Naive thymus-derived CD8-positive, alpha-beta T cell (primary cell): ENCODE measurements at regions not wholly inside any gene's neighbourhood (a gene's known extent, or its start where the extent isn't known, plus 50 kb on each side); places are given as distances from the start of the nearest gene placed in this dataset.

Source experiments
- ATAC-seq, 2 donors: fragments of 150-1000 bp; cut with Tn5 transposase in 1 of 2; sonication (Bioruptor Pico), chemical (Tn5 transposase) in 1 of 2; 1 replicate in 1 of 2; 2 replicates in 1 of 2; pipeline ENCODE4 v1.10.0; 2021; ENCODE audit warnings: mild to moderate bottlenecking in 2 of 2, moderate library complexity in 2 of 2
- POLR2A ChIA-PET: fragments of 350-600 bp; sonication (Branson Sonifier 250); formaldehyde crosslinking; loops from one replicate; lab custom pipeline; 2021; ENCODE audit warnings: antibody characterized with exemption; lab: Charles Lee
- DNase-seq, 10 donors: peaks; one replicate each; pipeline versions ENCODE4 v3.0.0 to v3.0.0-alpha.2; 2020 to 2022
- H3K27ac Mint-ChIP-seq, 10 donors: one replicate each; pipeline ENCODE4 v1.8.0; 2020 to 2022; ENCODE audit warnings: mild to moderate bottlenecking in 10 of 10, mixed read lengths in 10 of 10, moderate library complexity in 4 of 10, inconsistent platforms in 1 of 10
- H3K27me3 Mint-ChIP-seq, 5 donors: one replicate each; pipeline ENCODE4 v1.8.0; 2021 to 2022; ENCODE audit warnings: mixed read lengths in 5 of 5
- H3K36me3 Mint-ChIP-seq, 3 donors: one replicate each; pipeline ENCODE4 v1.8.0; 2020 to 2022; ENCODE audit warnings: mixed read lengths in 3 of 3, mild to moderate bottlenecking in 2 of 3, inconsistent platforms in 1 of 3
- H3K4me1 Mint-ChIP-seq, 4 donors: one replicate each; pipeline ENCODE4 v1.8.0; 2021 to 2022; ENCODE audit warnings: mixed read lengths in 4 of 4
- H3K4me3 Mint-ChIP-seq, 10 donors: one replicate each; pipeline ENCODE4 v1.8.0; 2020 to 2022; ENCODE audit warnings: mild to moderate bottlenecking in 10 of 10, mixed read lengths in 10 of 10, moderate library complexity in 6 of 10, inconsistent platforms in 1 of 10
- H3K9me3 Mint-ChIP-seq, 9 donors: one replicate each; pipeline ENCODE4 v1.8.0; 2020 to 2022; ENCODE audit warnings: mixed read lengths in 9 of 9, mild to moderate bottlenecking in 3 of 9, inconsistent platforms in 1 of 9, moderate library complexity in 1 of 9

DNA sequence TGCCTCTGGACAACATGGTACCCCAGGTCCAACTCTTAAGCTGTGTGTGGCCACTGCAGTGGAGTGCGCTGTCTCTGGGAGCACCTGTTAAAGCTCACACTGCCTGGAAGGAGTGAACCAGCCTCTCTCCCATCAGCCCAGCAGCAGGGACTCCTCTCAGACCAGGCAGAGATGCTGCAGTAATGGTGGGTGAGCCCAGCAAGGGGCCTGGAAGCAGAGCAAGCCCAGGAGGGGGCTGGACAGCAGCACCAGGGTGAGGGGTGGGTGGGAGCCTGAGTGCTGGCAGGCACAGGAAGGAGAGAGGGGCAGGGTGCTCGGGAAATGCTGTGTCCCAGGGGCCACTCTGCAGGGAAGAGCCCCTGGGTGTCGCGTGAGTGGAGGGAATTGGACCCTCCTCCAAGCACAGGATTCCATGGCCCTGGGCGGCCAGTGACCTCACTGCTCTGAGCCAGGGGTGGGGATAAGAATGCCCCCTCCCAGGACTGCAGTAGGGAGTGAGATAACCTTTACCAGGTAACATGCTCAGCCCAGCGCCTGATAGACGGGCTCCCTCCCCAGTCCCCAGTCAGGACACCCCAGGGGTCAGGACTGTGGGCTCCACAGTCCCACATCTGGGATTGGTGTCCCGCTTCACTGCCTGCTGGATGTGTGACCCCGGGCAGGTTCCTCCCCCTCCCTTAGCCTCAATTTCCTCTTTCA is 313.1 kb downstream of the MATN1 start:
- POLR2A ChIA-PET: no interaction called here
- Mint-ChIP-seq H3K36me3 (no peaks in the 10 kb centered on the region), H3K9me3 (no peaks in the 10 kb centered on the region), H3K27ac (no peak overlapping the region), H3K4me1 (peaks cover 0 to 2% (median 0%) of the 10 kb centered on the region in 4 donors), H3K4me3 (no peak overlapping the region), H3K27me3 (peaks cover 5 to 37% (median 16%) of the 10 kb centered on the region in 5 donors)
- DNase-seq (peak in 1 of 10 donors; percentile 12), ATAC-seq (no peak)

DNA sequence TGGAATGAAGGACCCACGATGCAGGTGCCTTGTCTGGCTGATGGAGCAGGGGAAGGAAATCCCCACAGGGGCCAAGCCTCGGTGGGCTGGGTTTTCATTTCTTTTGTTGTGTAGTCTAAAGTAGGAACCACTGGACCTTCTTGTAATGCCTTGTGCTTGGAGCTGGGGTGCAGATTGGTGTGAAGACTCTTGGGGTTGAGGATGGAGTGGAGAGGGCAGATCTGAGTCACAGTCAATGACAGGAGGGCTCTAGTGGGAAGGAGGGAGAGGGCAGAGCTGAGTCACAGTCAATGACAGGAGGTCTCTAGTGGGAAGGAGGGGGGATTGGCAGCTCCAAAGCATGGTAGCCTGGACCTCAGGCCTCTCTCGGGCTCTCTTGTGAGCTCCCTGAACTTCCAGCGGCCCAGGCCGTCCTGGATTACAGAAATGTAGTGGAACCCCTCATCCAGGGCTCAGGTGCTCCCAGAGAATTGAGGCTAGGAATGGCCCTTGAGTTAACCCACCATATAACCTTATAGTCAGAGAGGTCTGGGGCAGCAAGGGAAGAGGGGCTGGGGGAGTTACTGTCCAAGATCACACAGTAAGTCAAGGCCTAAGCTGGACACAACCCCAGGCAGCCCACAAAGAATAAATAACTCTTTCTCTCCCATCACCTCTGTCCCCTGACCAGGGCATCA is 313.8 kb downstream of the MATN1 start:
- POLR2A ChIA-PET: no interaction called here
- peak in 1 of 10 donors; percentile 6 for DNase-seq
- Mint-ChIP-seq H3K4me1 (peaks cover 0 to 2% (median 0%) of the 10 kb centered on the region in 4 donors), H3K9me3 (no peaks in the 10 kb centered on the region), H3K4me3 (no peak overlapping the region), H3K27me3 (peaks cover 5 to 36% (median 18%) of the 10 kb centered on the region in 5 donors), H3K27ac (no peak overlapping the region), H3K36me3 (no peaks in the 10 kb centered on the region)
- ATAC-seq: no peak

GRCh38 chr1:30407865-30408580 is 315.4 kb downstream of the MATN1 start:
- peaks cover 6 to 26% (median 18%) of the 10 kb centered on the region in 5 donors for H3K27me3 Mint-ChIP-seq
- H3K4me3 Mint-ChIP-seq: no peak overlapping the region
- H3K27ac Mint-ChIP-seq: no peak overlapping the region
- H3K9me3 Mint-ChIP-seq: no peaks in the 10 kb centered on the region
- DNase-seq (peak in 1 of 10 donors; percentile 6), ATAC-seq (no peak)
- POLR2A ChIA-PET: no interaction called here
- H3K4me1 Mint-ChIP-seq: peaks cover 0 to 2% (median 0%) of the 10 kb centered on the region in 4 donors
- no peaks in the 10 kb centered on the region for H3K36me3 Mint-ChIP-seq

- DNase-seq (peak in 1 of 10 donors; percentile 9), ATAC-seq (no peak)
- no peaks in the 10 kb centered on the region for H3K36me3 Mint-ChIP-seq
- peaks cover 0 to 2% (median 0%) of the 10 kb centered on the region in 4 donors for H3K4me1 Mint-ChIP-seq
- no peak overlapping the region for H3K27ac Mint-ChIP-seq
- H3K27me3 Mint-ChIP-seq: peaks cover 6 to 30% (median 22%) of the 10 kb centered on the region in 5 donors
- POLR2A ChIA-PET: no interaction called here
- H3K4me3 Mint-ChIP-seq: no peak overlapping the region
- H3K9me3 Mint-ChIP-seq: no peaks in the 10 kb centered on the region
Measured at GRCh38 chr1:30406996-30407864, 316.2 kb downstream of the MATN1 start.

GRCh38 chr1:30405631-30406212 is 317.7 kb downstream of the MATN1 start:
- Mint-ChIP-seq H3K4me1 (peaks cover 0 to 4% (median 0%) of the 10 kb centered on the region in 4 donors), H3K4me3 (no peak overlapping the region), H3K27me3 (peaks cover 7 to 43% (median 25%) of the 10 kb centered on the region in 5 donors), H3K27ac (no peak overlapping the region), H3K36me3 (no peaks in the 10 kb centered on the region), H3K9me3 (no peaks in the 10 kb centered on the region)
- no peak for ATAC-seq
- POLR2A ChIA-PET: no interaction called here
- DNase-seq: peak in 1 of 10 donors; percentile 41

DNA sequence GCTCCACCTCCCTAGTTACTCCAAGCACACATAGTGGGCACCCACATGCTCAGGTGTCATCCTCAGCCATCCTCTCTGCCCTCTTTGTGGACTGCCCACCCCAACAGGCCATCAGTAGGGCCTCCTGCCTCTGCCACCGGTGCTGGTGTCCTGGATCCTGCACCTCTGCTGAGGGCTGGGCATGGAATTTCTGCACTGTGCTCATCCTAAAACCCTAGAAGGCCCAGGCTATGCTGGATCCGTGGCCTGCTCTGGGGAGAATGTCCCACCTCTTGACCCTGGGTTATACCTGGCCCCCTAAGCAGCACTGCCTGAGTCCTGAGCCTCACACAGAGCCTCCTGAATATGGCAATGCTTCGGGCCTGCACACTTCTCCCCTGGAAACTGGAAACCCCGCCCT is 318.3 kb downstream of the MATN1 start:
- H3K27me3 Mint-ChIP-seq: peaks cover 7 to 43% (median 27%) of the 10 kb centered on the region in 5 donors
- peaks cover 0 to 4% (median 0%) of the 10 kb centered on the region in 4 donors for H3K4me1 Mint-ChIP-seq
- H3K27ac Mint-ChIP-seq: peak overlapping the region in 1 of 10 donors; percentile 44
- H3K4me3 Mint-ChIP-seq: no peak overlapping the region
- H3K9me3 Mint-ChIP-seq: no peaks in the 10 kb centered on the region
- H3K36me3 Mint-ChIP-seq: no peaks in the 10 kb centered on the region
- POLR2A ChIA-PET: no interaction called here
- ATAC-seq (no peak), DNase-seq (no peak)

- peaks cover 0 to 4% (median 0%) of the 10 kb centered on the region in 4 donors for H3K4me1 Mint-ChIP-seq
- POLR2A ChIA-PET: no interaction called here
- no peak overlapping the region for H3K4me3 Mint-ChIP-seq
- no peak for ATAC-seq
- no peaks in the 10 kb centered on the region for H3K36me3 Mint-ChIP-seq
- DNase-seq: peak in 1 of 10 donors; percentile 40
- no peak overlapping the region for H3K27ac Mint-ChIP-seq
- peaks cover 5 to 37% (median 22%) of the 10 kb centered on the region in 5 donors for H3K27me3 Mint-ChIP-seq
- H3K9me3 Mint-ChIP-seq: no peaks in the 10 kb centered on the region
Measured at GRCh38 chr1:30404341-30404740, 319.0 kb downstream of the MATN1 start.

DNA sequence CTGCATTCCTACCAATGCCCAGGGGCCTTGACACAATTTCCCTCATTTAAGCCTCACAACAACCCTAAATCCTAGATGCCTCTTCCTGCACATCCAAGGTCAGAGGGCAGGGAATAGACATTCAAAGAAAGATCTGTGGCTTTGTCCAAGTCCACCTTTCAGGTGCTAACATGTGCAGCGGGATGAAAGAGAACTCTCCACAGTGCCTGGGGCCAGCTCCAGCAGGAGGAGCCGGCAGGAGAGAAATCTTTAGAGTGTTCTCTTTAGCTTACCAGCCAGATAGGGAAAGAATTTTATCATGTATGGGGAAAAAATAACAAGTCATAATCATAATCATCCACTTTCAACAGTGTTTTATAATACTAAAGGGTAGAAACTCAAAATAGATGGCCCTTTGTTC is 319.7 kb downstream of the MATN1 start:
- peaks cover 3 to 31% (median 21%) of the 10 kb centered on the region in 5 donors for H3K27me3 Mint-ChIP-seq
- H3K4me1 Mint-ChIP-seq: peaks cover 0 to 4% (median 0%) of the 10 kb centered on the region in 4 donors
- H3K36me3 Mint-ChIP-seq: no peaks in the 10 kb centered on the region
- no peak for DNase-seq
- no peaks in the 10 kb centered on the region for H3K9me3 Mint-ChIP-seq
- no peak overlapping the region for H3K4me3 Mint-ChIP-seq
- POLR2A ChIA-PET: no interaction called here
- ATAC-seq: no peak
- no peak overlapping the region for H3K27ac Mint-ChIP-seq

- no peak for ATAC-seq
- Mint-ChIP-seq H3K9me3 (no peaks in the 10 kb centered on the region), H3K27me3 (peaks cover 3 to 32% (median 20%) of the 10 kb centered on the region in 5 donors)
Measured at GRCh38 chr1:30403061-30403645, 320.2 kb downstream of the MATN1 start.

GRCh38 chr1:30402031-30402430 is 321.4 kb downstream of the MATN1 start:
- POLR2A ChIA-PET: no interaction called here
- no peak overlapping the region for H3K4me3 Mint-ChIP-seq
- peaks cover 1 to 35% (median 18%) of the 10 kb centered on the region in 5 donors for H3K27me3 Mint-ChIP-seq
- no peaks in the 10 kb centered on the region for H3K36me3 Mint-ChIP-seq
- no peaks in the 10 kb centered on the region for H3K9me3 Mint-ChIP-seq
- DNase-seq (peak in 1 of 10 donors; percentile 36), ATAC-seq (no peak)
- H3K4me1 Mint-ChIP-seq: peaks cover 0 to 4% (median 0%) of the 10 kb centered on the region in 4 donors
- peak overlapping the region in 1 of 10 donors; percentile 2 for H3K27ac Mint-ChIP-seq

More at GRCh38 chr1:30403061-30403645, 320.2 kb downstream of the MATN1 start:
- no peak overlapping the region for H3K27ac Mint-ChIP-seq
- H3K4me3 Mint-ChIP-seq: no peak overlapping the region
- POLR2A ChIA-PET: no interaction called here
- peaks cover 0 to 4% (median 0%) of the 10 kb centered on the region in 4 donors for H3K4me1 Mint-ChIP-seq
- no peaks in the 10 kb centered on the region for H3K36me3 Mint-ChIP-seq
- peak in 1 of 10 donors; percentile 48 for DNase-seq

GRCh38 chr1:30400507-30400906 is 322.9 kb downstream of the MATN1 start:
- ATAC-seq: no peak
- Mint-ChIP-seq H3K27ac (no peak overlapping the region), H3K27me3 (peaks cover 1 to 23% (median 9%) of the 10 kb centered on the region in 5 donors)

More at GRCh38 chr1:30400507-30400906, 322.9 kb downstream of the MATN1 start:
- Mint-ChIP-seq H3K36me3 (no peaks in the 10 kb centered on the region), H3K4me1 (peaks cover 0 to 2% (median 0%) of the 10 kb centered on the region in 4 donors), H3K9me3 (no peaks in the 10 kb centered on the region), H3K4me3 (no peak overlapping the region)
- POLR2A ChIA-PET: no interaction called here
- no peak for DNase-seq
